GM12865 (cell line): ENCODE measurements at regions not wholly inside any gene's neighbourhood (a gene's known extent, or its start where the extent isn't known, plus 50 kb on each side); places are given as distances from the start of the nearest gene placed in this dataset.

ENCODE experiments used
- DNase-seq: peaks from one replicate; pipeline ENCODE4 v3.0.0; 2010; ENCODE audit warnings: low read depth
- H3K4me3 ChIP-seq: 2 replicates; pipeline ENCODE4 v1.5.1; 2011; ENCODE audit warnings: mild to moderate bottlenecking, low read depth, low read length, control low read depth
- TF ChIP-seq, protein P1 (sequence below): IDR thresholded peaks from 2 replicates; pipeline ENCODE4 v1.5.1; 2011; ENCODE audit warnings: low read length, control low read depth, low read depth, inconsistent platforms; ENCODE audit not compliant: insufficient read depth; ENCODE audit errors: missing control alignments

- no peak for DNase-seq
- TF ChIP-seq, protein P1, sequence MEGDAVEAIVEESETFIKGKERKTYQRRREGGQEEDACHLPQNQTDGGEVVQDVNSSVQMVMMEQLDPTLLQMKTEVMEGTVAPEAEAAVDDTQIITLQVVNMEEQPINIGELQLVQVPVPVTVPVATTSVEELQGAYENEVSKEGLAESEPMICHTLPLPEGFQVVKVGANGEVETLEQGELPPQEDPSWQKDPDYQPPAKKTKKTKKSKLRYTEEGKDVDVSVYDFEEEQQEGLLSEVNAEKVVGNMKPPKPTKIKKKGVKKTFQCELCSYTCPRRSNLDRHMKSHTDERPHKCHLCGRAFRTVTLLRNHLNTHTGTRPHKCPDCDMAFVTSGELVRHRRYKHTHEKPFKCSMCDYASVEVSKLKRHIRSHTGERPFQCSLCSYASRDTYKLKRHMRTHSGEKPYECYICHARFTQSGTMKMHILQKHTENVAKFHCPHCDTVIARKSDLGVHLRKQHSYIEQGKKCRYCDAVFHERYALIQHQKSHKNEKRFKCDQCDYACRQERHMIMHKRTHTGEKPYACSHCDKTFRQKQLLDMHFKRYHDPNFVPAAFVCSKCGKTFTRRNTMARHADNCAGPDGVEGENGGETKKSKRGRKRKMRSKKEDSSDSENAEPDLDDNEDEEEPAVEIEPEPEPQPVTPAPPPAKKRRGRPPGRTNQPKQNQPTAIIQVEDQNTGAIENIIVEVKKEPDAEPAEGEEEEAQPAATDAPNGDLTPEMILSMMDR = no peak
- H3K4me3 ChIP-seq = no peak overlapping the region
Observed at GRCh38 chr3:30516238-30516637, 90.2 kb upstream of the TGFBR2 start.

DNA sequence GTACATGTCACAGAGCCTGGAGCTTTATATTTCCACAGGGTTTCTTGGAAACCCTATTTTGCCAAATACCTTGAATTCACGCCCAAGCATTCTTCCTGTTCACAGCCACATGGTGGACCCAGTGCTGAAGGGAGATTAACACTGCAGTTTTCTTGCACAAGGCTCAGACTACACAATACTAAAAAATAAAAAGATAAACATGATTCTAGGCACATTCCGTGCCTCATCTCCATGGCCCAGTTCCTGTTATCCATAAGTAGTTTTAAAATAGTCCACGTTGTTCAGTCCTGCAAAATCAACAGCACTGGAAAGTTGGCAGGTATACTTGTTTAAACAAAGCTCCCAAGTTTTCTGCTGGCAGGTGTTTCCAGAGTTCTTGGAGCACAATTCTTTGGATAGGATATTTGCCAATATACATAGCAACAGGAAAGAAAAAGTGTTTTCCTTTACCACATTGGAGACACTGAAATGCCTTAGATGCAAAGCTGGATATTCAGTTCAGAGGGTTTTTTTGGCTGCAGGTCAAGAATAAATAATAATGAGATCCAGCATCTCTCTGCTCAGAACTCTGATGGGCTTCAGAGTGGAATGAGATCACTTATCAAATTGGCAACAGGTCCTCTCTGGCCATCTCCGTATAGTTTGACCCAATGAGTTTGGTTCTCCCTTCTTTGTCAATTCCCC is 88.1 kb upstream of the TGFBR2 start:
- TF ChIP-seq, protein P1 = no peak
- no peak for DNase-seq
- H3K4me3 ChIP-seq = no peak overlapping the region

DNA sequence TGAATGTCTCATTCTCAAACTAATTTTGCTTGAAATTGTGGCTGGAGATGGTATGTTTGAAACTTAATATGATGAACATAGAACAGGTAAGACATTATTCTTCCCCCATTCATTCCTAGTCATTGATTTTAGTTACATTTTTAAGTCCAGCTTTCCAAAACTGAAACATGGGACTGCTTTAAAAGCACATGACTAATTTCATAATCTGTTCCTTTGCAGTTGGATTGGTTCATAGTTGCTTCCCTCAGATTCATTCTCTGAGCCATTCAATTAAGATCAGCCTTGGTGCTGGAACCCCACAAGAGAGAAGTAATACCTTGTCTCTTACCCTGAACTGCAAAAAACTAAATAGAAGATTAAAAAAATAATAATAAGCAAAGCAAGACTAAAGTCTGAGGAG is 87.5 kb upstream of the TGFBR2 start:
- TF ChIP-seq, protein P1 = no peak
- no peak overlapping the region for H3K4me3 ChIP-seq
- DNase-seq = no peak

GRCh38 chr3:30520699-30521098 is 85.7 kb upstream of the TGFBR2 start:
- H3K4me3 ChIP-seq = no peak overlapping the region
- DNase-seq = no peak
- TF ChIP-seq, protein P1 = no peak

DNA sequence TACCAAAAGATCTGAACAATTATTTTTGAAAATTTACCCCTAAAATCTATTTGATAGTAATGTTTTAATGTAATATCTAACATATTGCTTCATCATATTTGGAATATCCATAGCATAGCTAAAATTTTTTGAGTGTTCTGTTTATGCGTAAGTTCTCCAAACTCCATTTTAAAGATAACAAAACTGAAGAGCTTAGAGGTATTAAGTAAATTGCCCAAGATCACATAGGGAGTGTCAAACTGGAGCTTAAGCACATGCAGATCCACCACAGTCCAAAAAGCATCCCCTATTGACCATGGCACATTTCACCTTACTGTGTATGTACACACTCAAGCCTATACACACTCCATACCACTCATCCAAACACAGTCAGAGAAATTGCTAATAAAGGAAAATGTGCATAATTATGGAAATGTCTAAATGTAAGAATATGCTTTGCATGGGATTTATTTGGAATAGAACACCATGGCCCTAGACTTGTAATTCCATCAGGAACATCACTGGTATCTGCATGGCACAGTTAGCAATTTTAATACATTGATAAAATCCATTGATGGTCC is 85.2 kb upstream of the TGFBR2 start:
- H3K4me3 ChIP-seq = no peak overlapping the region
- no peak for DNase-seq
- TF ChIP-seq, protein P1 = no peak

DNA sequence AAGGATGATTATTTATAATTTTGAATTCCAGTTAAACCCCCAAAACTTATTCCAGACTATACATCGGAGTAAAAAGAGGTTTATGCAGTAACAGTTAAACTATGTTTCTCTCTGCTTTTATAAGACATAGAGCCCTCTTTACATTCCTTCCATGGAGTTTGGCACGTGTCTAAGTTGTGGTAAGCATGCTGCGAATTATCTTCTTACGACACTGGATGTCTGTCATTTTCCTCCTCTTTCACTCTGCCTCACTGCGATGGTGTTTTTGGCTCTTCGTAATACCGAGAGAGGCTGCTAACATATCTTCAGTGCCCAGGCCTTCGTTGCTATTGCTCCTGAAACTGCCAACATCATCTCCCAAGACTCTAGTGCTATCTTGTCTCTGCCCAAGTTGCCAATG is 83.9 kb upstream of the TGFBR2 start:
- TF ChIP-seq, protein P1 = no peak
- DNase-seq = no peak
- no peak overlapping the region for H3K4me3 ChIP-seq

- TF ChIP-seq, protein P1 = no peak
- DNase-seq = no peak
- H3K4me3 ChIP-seq = no peak overlapping the region
Observed at GRCh38 chr3:30523366-30523765, 83.0 kb upstream of the TGFBR2 start.
